ENCODE measurements at regions not wholly inside any gene's neighbourhood (a gene's known extent, or its start where the extent isn't known, plus 50 kb on each side); places are given as distances from the start of the nearest gene placed in this dataset.

DNA sequence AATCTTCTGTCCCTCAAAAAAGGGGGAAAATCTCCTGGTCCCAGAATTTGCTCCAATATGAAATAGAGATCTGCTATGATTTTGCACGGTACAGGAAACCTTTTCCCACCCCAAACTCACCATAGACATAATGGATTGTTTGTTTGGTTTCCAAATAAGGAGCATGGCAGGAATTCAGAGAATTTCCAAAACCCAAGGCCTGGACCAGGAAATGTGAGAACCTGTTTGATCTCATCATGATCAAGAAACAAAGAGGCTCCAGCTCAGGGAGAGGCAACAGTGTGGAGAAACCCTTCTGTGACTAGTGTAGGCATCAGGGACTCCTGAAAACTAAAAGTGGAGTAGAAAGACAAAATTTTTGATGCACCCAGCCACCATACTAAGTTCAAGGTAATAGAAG is 1548.1 kb upstream of the LRRTM3 start:
- TF ChIP-seq, protein P1, sequence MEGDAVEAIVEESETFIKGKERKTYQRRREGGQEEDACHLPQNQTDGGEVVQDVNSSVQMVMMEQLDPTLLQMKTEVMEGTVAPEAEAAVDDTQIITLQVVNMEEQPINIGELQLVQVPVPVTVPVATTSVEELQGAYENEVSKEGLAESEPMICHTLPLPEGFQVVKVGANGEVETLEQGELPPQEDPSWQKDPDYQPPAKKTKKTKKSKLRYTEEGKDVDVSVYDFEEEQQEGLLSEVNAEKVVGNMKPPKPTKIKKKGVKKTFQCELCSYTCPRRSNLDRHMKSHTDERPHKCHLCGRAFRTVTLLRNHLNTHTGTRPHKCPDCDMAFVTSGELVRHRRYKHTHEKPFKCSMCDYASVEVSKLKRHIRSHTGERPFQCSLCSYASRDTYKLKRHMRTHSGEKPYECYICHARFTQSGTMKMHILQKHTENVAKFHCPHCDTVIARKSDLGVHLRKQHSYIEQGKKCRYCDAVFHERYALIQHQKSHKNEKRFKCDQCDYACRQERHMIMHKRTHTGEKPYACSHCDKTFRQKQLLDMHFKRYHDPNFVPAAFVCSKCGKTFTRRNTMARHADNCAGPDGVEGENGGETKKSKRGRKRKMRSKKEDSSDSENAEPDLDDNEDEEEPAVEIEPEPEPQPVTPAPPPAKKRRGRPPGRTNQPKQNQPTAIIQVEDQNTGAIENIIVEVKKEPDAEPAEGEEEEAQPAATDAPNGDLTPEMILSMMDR (IDR thresholded peaks at IDR 0.05; ENCODE audit: insufficient read depth, low read length, poor library complexity, severe bottlenecking), result no peak

DNA sequence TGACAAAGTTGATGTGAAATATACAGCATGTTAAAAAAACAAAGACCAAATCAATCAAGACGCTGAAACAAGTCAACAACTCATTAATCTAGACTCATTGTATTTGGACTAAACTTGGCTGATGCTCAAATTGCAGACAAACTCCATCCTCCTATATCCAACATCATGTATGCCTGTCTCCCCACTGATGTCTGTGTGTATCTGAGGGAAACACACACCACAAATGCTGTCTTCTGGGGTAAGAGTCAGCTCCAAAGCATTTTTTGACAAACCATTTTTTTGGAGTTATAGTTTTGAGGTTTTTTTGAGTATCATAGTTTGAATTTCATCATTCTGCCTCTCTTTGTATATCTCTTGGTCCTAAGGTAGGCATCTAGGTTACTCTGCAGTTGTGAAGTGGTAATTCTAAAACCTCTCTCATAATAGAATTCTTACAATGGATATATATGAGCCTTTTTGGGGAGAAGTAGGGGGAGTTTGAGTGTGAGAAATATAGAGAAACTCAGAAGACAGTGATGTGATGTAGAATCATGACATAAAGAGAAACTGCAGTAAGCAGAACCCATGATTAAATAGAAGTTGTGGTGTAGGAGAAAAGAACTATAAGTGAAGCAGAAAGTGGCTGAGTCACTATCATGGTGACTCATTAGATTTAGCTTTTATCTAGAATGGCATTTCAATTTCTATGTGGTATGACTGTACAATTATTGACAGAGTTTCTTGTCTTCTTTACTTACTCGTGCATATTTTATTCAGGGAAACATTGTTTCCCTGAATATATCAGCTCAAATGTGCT is 1531.1 kb upstream of the LRRTM3 start:
- TF ChIP-seq, protein P1 (IDR thresholded peaks at IDR 0.05; ENCODE audit: insufficient read depth, low read length, poor library complexity, severe bottlenecking), result no peak
- Histone ChIP-seq H3K27me3 (ENCODE audit: control insufficient read depth, insufficient read depth, low read length) (no peaks in the 10 kb centered on the region), H3K36me3 (ENCODE audit: control insufficient read depth, insufficient read depth, low read length) (no peaks in the 10 kb centered on the region), H3K4me3 (ENCODE audit: low read depth, low read length) (no peak overlapping the region)
- DNase-seq (ENCODE audit: low read depth), result peak; percentile 38

More for the DNA sequence above, 1548.1 kb upstream of the LRRTM3 start:
- no peaks in the 10 kb centered on the region for H3K36me3 ChIP-seq (ENCODE audit: control insufficient read depth, insufficient read depth, low read length)
- no peaks in the 10 kb centered on the region for H3K27me3 ChIP-seq (ENCODE audit: control insufficient read depth, insufficient read depth, low read length)
- H3K4me3 ChIP-seq (ENCODE audit: low read depth, low read length), result no peak overlapping the region
- no peak for DNase-seq (ENCODE audit: low read depth)

DNA sequence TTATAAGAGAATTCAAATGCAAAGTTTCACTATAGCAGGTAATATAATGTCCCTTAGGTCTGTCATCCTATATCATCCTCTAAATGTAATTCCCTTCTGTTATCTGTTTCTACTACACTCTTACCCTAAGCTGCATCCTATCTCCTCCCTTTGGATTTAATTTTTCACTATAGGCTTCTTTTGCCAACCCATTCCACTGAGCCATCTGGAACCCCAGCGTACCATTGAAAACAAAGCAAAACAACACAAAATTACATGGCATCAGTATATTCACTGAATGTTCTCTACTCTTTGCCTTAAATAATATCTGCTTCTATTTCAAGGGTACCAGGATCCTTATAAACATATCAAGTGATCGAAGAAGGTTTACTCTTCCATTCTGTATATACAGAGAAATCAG is 1530.2 kb upstream of the LRRTM3 start:
- Histone ChIP-seq H3K36me3 (ENCODE audit: control insufficient read depth, insufficient read depth, low read length) (no peaks in the 10 kb centered on the region), H3K4me3 (ENCODE audit: low read depth, low read length) (no peak overlapping the region), H3K27me3 (ENCODE audit: control insufficient read depth, insufficient read depth, low read length) (no peaks in the 10 kb centered on the region)
- TF ChIP-seq, protein P1 (IDR thresholded peaks at IDR 0.05; ENCODE audit: insufficient read depth, low read length, poor library complexity, severe bottlenecking), result no peak
- no peak for DNase-seq (ENCODE audit: low read depth)

DNA sequence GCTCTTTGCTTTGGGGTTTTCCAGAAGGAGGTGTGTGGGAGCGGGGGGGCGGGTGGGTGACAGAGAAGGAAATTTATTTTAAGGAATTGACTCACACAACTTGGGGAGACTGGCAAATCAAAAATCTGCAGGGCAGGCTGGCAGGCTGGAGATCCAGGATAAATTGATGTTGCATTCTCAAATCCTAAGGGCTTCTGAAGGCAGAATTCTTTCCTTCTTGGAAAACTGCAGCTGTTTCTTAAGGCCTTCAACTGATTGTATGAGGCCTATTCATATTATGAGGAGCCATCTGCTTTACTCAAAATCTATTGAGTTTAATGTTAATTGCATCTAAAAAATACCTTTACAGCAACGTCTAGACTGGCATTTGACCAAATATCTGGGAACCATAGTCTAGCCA is 1528.8 kb upstream of the LRRTM3 start:
- Histone ChIP-seq H3K27me3 (ENCODE audit: control insufficient read depth, insufficient read depth, low read length) (no peaks in the 10 kb centered on the region), H3K4me3 (ENCODE audit: low read depth, low read length) (no peak overlapping the region), H3K36me3 (ENCODE audit: control insufficient read depth, insufficient read depth, low read length) (no peaks in the 10 kb centered on the region)
- DNase-seq (ENCODE audit: low read depth), result no peak
- TF ChIP-seq, protein P1 (IDR thresholded peaks at IDR 0.05; ENCODE audit: insufficient read depth, low read length, poor library complexity, severe bottlenecking), result no peak

DNA sequence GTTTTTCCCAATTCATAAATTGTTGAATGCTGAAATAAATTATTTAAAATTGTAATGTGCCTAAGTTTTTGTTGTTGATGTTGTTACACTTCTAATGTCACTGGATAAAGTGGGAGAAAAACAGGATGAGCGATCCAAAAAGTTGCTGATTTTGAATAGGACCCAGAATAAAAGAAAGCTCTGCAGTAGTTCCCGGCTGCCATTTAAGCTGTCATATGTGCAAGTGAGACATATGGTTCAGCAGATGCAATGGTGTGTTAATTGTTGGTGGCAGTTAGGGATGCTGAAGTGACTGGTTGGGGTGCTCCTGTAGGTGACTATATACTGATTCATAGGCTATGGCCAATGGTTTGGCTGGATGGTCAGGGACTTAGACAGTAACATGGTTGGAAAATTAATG is 1517.4 kb upstream of the LRRTM3 start:
- TF ChIP-seq, protein P1 (IDR thresholded peaks at IDR 0.05; ENCODE audit: insufficient read depth, low read length, poor library complexity, severe bottlenecking), result no peak

DNA sequence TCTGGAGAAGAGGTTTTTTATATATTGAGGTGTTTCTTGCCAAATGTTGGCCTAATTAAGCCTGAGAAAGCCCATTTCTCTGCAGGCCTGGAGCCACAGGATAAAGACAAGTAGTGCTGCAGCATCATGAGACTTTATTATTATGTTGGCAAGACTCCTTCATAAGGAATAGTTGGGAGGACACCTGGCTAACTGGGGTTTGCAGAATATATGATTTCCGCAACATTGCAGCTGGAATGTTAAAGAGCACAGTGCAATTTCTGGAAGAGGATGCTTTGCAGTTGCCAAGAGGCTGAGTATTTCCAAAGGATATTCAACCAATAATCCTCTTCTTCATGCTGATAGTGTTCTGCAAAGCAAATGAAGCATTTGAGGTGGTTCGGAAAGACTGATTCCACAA is 1512.8 kb upstream of the LRRTM3 start:
- DNase-seq (ENCODE audit: low read depth), result no peak
- H3K4me3 ChIP-seq (ENCODE audit: low read depth, low read length), result no peak overlapping the region
- H3K27me3 ChIP-seq (ENCODE audit: control insufficient read depth, insufficient read depth, low read length), result no peaks in the 10 kb centered on the region
- TF ChIP-seq, protein P1 (IDR thresholded peaks at IDR 0.05; ENCODE audit: insufficient read depth, low read length, poor library complexity, severe bottlenecking), result no peak
- no peaks in the 10 kb centered on the region for H3K36me3 ChIP-seq (ENCODE audit: control insufficient read depth, insufficient read depth, low read length)

More for the DNA sequence above, 1517.4 kb upstream of the LRRTM3 start:
- H3K36me3 ChIP-seq (ENCODE audit: control insufficient read depth, insufficient read depth, low read length), result no peaks in the 10 kb centered on the region
- no peak for DNase-seq (ENCODE audit: low read depth)
- no peak overlapping the region for H3K4me3 ChIP-seq (ENCODE audit: low read depth, low read length)
- H3K27me3 ChIP-seq (ENCODE audit: control insufficient read depth, insufficient read depth, low read length), result no peaks in the 10 kb centered on the region

All from kidney epithelial cell (primary cell).